ENCODE measurements at regions not wholly inside any gene's neighbourhood (a gene's known extent, or its start where the extent isn't known, plus 50 kb on each side); places are given as distances from the start of the nearest gene placed in this dataset.

- H3K27me3 Mint-ChIP-seq = peaks cover 6% of the 10 kb centered on the region
- no peaks in the 10 kb centered on the region for H3K4me1 Mint-ChIP-seq (ENCODE audit: low read depth)
- POLR2A ChIA-PET = no interaction called here
- no peak for TF ChIP-seq CTCF (IDR thresholded peaks at IDR 0.05)
- H3K4me3 Mint-ChIP-seq = no peak overlapping the region
- H3K27ac Mint-ChIP-seq = no peak overlapping the region
- no peaks in the 10 kb centered on the region for H3K36me3 Mint-ChIP-seq (ENCODE audit: low read depth)
- no peaks in the 10 kb centered on the region for H3K9me3 Mint-ChIP-seq
- intact Hi-C loops (cut with micrococcal nuclease) = no loop called here
- no peak for DNase-seq
- CTCF ChIA-PET = no interaction called here
- ATAC-seq = no peak
Measured at GRCh38 chr2:200026332-200027230, 71.2 kb downstream of the MAIP1 start.

- H3K4me3 Mint-ChIP-seq = no peak overlapping the region
- no peaks in the 10 kb centered on the region for H3K4me1 Mint-ChIP-seq (ENCODE audit: low read depth)
- H3K27me3 Mint-ChIP-seq = peaks cover 6% of the 10 kb centered on the region
- ChIA-PET CTCF (no interaction called here), POLR2A (no interaction called here)
- ATAC-seq (no peak), DNase-seq (no peak)
- intact Hi-C loops (cut with micrococcal nuclease) = no loop called here
- no peaks in the 10 kb centered on the region for H3K36me3 Mint-ChIP-seq (ENCODE audit: low read depth)
- no peak overlapping the region for H3K27ac Mint-ChIP-seq
- no peak for TF ChIP-seq CTCF (IDR thresholded peaks at IDR 0.05)
- H3K9me3 Mint-ChIP-seq = no peaks in the 10 kb centered on the region
Measured at GRCh38 chr2:200028998-200029397, 73.6 kb downstream of the MAIP1 start.

- Mint-ChIP-seq H3K4me1 (ENCODE audit: low read depth) (no peaks in the 10 kb centered on the region), H3K9me3 (no peaks in the 10 kb centered on the region), H3K27me3 (peaks cover 3% of the 10 kb centered on the region), H3K36me3 (ENCODE audit: low read depth) (no peaks in the 10 kb centered on the region), H3K27ac (no peak overlapping the region), H3K4me3 (no peak overlapping the region)
- intact Hi-C loops (cut with micrococcal nuclease) = no loop called here
- DNase-seq (no peak), ATAC-seq (no peak)
- CTCF ChIA-PET = no interaction called here
- TF ChIP-seq CTCF (IDR thresholded peaks at IDR 0.05) = no peak
- POLR2A ChIA-PET = no interaction called here
Measured at GRCh38 chr2:200032895-200033294, 77.5 kb downstream of the MAIP1 start.

- H3K27ac Mint-ChIP-seq = no peak overlapping the region
- no peaks in the 10 kb centered on the region for H3K36me3 Mint-ChIP-seq (ENCODE audit: low read depth)
- H3K9me3 Mint-ChIP-seq = no peaks in the 10 kb centered on the region
- peaks cover 3% of the 10 kb centered on the region for H3K27me3 Mint-ChIP-seq
- ChIA-PET CTCF (no interaction called here), POLR2A (no interaction called here)
- DNase-seq (no peak), ATAC-seq (no peak)
- no peak for TF ChIP-seq CTCF (IDR thresholded peaks at IDR 0.05)
- intact Hi-C loops (cut with micrococcal nuclease) = no loop called here
- H3K4me1 Mint-ChIP-seq (ENCODE audit: low read depth) = no peaks in the 10 kb centered on the region
- H3K4me3 Mint-ChIP-seq = no peak overlapping the region
Measured at GRCh38 chr2:200033929-200034328, 78.5 kb downstream of the MAIP1 start.

- TF ChIP-seq CTCF (IDR thresholded peaks at IDR 0.05) = no peak
- CTCF ChIA-PET = interaction anchor here (1.1 kb wide), 1 partner anchor 20 kb away, joined by 3 read pairs; no protein-coding TSS in a partner anchor
- intact Hi-C loops (cut with micrococcal nuclease) = no loop called here
- ATAC-seq = no peak
- peaks cover 3% of the 10 kb centered on the region for H3K27me3 Mint-ChIP-seq
- no peak overlapping the region for H3K4me3 Mint-ChIP-seq
- no peak overlapping the region for H3K27ac Mint-ChIP-seq
- no peaks in the 10 kb centered on the region for H3K9me3 Mint-ChIP-seq
- POLR2A ChIA-PET = no interaction called here
- H3K4me1 Mint-ChIP-seq (ENCODE audit: low read depth) = no peaks in the 10 kb centered on the region
- DNase-seq = no peak
- H3K36me3 Mint-ChIP-seq (ENCODE audit: low read depth) = no peaks in the 10 kb centered on the region
Measured at GRCh38 chr2:200034816-200035215, 79.4 kb downstream of the MAIP1 start.

Measured in activated CD8-positive, alpha-beta T cell treated with anti-CD3 and anti-CD28 coated beads for 36 hours (primary cell).